T-helper 9 cell (primary cell): ENCODE measurements at regions not wholly inside any gene's neighbourhood (a gene's known extent, or its start where the extent isn't known, plus 50 kb on each side); places are given as distances from the start of the nearest gene placed in this dataset.
A peak's percentile ranks its signal among the peaks of the same experiment; 100 is the strongest.
"Not testable (repeated sequence)": the region's sequence is repeated elsewhere in the genome, so short reads cannot be mapped to it uniquely, and the experiment has no call there.

ENCODE experiments used
- DNase-seq: peaks from one replicate; pipeline ENCODE4 v3.0.0-alpha.2; 2020

DNA sequence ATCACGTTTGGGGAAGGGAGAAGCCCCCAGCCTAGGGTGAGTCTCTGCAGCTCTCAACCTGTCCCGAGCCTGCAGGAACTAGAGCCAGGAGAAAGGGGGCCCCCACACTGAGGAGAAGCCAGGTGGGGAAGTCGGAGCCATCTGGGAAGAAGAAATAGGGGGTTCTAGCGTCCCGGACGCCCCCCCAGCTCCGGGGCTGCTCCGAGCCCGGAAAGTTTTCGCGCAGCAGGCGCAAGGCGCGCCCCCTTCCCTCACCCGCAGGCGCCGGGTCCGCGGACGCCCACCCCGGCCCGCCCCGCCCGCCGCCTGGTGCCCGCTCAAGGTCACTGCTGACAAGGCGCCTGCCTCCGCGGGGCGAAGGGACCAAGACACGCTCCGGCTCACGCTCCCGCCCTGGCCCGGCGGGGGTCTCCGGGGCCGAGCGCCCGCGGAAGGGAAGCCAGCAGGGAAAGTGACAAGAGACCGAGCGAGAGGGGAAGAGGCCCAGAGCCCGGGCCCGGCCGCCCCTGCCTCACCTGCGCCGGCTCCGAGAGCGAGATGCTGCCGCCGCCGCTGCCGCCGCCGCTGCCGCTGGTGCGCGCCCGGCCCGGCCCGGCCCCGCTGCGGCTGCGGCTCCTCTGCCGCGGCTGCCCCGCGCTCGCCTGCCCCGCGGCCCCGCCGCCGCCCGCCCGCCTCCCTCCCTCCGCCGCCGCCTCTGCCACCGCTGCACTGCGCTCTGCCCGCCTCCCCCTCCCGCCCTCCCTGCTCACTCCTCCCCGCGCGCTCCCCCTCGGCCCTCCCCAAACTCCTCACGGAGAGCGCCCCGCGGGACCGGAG lies 108.4 kb upstream of the SLC6A11 start:
- DNase-seq: no peak

DNA sequence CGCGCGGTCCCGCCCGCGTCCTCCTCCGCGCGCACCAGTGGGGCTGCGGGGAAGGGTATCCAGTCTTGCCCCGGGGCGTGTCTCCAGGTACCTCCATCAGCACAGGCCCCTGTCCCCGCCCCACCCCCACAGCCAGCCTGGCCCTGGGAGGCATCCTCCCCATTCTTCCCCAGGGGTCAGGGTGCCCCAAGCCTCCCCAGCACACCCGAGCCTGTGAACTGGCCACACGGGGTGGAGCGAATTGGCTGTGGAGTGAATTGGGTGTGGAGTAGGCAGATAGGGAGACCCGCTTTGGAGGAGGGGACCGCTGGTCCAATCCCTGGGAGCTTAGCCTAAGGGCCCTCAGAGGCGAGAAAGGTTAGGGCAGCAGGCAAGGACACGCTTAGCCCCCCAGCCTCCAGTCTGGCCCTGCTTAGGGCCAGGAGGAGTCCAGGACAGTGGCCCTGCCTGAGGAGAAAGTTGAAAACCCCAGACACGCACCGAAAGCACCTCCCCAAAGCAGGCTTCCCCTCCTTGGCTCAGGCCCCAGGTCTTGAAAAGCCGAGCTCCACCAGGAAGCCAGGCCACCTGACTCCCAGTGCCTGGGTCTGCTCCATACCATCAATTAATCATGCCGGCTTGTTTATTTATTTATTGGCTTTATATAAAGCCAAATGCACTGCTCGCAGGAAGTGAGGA lies 107.7 kb upstream of the SLC6A11 start:
- no peak for DNase-seq

DNA sequence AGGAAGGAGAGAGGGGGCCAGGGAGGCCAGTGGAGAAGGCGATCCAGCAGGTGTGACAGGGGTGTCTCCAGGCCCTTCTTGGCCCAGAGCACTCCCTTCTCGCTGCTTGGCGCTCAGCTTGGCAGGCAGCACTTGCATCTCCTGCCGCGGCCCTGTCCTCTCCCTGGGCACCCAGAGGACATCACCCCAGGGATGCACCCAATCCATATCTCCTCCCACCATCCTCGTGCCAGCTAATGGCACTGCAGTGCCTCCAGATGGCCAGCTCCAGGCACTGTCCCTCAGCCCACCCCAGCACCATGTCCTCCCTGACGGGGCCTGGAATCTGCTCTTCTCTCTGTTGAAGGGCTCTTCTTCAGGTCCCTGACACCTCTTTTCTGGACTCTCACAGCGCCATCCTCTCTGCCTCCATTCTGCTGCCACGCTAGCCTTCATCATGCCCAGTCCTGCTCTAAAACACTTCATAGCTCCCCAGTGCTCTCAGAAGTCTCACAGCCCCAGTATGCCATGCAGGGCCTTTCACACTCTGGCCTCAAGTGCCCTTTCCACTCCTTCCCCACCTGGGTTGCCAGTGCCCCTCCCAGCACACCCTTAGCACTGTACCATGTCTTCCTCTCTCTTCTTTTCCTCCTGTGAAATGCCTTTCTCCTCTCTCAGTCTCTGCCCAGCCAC lies 106.8 kb upstream of the SLC6A11 start:
- DNase-seq: no peak

DNA sequence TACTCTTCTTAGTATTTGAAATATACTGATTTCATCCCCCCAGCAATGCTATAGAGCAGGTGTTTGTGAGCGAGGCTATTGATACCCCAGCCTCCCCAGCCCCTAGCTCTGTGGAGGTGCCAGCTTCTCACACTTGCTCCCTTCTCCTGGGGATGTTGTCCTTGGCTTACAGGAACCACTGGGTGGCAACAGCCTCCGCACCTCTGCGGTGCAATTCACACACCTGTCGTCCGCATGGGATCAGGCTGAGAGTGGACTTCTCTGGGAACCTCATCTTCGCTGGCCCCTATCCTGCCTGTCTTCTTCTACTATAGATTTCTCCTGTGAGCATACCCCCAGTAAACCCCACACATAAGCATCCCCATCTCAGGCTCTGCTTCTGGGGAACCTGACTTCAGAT lies 103.9 kb upstream of the SLC6A11 start:
- DNase-seq: no peak

DNA sequence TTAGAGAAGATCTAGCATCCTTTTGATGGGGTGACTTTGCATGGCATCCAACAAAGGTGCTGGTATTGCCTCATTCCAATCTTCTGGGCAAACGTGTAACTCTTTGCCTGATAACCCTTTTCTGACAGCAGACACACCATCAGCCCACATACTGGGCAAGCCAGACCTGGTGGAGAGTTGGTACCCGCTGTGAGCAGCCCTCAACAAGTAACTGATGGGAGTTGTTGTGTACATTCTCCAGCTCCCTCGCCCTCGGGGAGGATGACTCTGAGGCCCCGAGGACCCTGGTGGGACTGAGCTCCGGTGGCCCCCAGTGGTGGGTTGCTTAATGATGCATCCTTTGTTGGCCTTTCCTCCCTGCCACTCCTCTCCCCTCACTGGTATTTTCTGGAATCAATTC lies 102.4 kb upstream of the SLC6A11 start:
- no peak for DNase-seq

DNA sequence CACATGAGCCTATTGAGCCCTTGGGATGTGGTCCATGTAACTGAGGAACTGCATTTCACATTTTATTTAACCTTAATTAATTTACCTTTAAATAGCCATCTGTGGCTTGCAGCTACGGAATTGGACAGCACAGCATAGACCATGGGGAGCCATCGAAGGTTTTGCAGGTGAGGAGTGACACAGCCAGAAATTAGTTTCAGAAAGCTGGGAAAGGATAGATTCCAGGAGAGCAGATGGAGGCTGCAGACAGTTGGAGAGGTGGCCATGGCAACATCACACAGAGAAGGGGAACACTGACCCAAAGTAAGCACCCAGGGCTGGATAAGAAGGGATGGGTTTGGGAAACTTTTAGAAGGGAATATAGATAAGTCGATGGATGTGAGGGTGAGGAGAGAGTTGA lies 100.1 kb upstream of the SLC6A11 start:
- no peak for DNase-seq

DNA sequence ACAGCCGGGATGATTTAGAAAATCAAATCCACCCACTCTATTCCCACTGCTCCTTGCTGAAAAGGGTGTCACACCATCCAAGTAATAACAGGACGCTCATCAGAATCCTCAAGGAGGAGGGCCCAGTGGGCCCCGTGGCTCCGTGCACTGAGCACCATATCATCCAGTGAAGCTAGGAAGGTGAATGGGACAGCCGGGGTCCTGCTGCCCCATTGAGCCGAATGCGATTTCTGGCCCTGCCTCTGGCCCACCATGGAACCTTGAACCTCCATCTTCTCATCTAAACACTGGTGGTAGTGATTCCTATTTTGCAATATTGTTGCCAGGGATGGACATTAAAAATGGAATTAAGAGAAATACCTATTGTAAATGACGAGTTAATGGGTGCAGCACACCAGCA lies 99.1 kb upstream of the SLC6A11 start:
- DNase-seq: no peak

DNA sequence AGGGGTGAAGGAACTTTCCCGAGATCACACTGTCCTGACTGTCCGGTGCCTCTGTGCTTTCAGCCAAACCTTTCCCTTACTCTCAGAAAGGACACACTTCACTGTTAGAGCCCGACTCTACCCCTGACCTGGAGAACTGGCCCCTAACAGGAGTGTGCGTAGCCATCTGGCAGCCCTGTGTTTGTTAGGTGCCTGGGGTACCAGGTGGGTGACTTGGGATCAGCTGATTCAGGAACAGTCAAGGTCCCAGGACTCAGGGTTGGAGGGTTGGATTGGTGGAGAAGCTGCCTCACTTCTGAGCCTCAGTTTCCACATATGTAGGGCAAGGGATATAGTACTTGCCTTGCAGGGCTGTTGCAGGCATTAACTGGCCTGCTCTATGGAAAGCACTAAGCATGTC lies 98.3 kb upstream of the SLC6A11 start:
- no peak for DNase-seq

DNA sequence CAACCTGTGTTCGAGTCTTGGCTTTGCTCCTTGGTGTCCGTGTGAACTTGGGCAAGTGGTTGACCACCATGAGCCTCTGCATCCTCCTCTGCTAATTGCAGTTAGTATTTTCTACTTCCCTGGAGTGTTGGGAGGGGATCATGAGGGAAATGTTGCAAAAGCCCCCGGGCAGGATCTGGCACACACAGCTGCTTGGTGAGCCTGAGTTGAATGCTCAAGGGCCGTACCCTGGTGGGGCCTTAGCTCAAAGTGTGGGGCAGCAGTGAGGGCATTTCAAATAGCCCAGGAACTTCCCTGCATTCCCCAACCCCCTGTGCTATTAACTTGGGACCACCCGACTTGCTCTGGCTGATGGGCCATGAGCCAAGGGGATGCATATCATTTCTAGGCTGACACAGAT lies 94.9 kb upstream of the SLC6A11 start:
- no peak for DNase-seq

DNA sequence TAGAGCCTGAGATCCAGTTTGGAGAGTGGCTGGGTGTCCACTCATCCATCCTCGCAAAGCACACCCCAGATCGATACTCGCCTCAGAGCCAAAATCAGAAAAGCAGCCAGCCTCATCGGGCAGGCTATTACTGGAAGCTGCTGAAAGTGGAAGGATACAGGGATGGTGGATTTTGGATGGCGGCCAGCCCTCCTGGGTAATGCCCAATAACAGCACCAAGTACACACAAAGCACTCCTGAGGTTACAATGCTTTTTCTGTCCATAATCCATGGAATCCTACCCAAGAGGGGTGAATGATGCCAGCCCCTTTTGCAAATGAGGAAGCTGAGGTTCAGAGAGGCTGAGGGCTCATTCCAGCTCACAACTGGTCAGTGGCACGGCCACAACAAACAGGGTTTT lies 93.1 kb upstream of the SLC6A11 start:
- no peak for DNase-seq

DNA sequence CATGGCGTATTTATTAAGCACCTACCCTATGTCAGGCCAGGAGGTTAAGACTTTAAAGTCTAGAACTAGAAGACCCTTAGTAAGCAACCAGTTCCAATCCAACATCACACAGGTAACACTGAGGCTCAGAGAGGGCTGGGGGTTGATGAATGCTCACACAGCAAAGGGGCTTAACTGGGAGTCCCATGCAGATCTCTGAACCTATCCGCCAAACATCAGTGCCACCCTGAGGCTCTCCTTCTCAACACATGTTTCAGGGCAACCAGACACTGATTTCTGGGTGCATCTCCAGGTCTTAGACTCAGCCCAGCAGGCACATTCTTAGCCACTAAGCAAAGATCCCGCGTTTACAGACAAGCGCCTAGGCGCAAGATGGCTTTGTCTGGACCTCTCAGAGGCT lies 92.0 kb upstream of the SLC6A11 start:
- no peak for DNase-seq

DNA sequence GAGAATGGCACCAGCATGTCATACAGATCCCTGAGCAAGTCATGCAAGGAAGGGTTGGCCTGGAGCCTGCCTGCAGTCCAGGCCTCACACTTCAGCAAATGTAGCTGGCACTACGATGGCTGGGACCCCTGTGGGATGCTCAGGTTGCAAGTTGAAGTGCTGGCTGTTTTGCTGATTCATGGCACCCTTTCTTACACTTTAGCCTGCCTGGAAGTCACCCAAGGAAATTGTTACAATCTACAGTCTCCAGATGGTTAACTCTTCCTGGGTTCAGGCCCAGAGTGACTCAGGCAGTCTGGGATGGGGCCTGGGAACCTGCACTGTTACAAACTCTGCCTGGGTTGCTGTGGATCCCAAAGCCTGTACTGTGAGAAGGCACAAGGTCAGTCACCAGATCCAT lies 91.0 kb upstream of the SLC6A11 start:
- DNase-seq: no peak

DNA sequence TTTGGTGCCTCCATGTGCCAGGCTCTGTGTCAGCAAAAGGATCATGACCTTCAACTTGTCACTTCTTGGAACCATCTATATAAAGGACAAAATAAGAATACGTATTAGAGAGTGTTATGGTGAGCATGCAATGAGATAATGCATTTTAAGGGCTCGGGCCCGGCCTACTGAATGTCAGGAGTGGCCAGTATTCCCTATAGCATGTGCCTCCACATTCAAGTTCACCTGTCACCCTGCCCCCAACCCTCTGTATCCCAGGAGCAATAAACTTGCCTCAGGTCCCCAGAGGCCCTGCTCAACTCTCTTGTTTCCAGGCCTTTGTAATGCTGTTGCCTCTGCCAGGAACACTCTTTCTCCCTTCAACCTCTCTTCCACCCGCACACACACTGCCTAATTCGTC lies 90.2 kb upstream of the SLC6A11 start:
- no peak for DNase-seq

DNA sequence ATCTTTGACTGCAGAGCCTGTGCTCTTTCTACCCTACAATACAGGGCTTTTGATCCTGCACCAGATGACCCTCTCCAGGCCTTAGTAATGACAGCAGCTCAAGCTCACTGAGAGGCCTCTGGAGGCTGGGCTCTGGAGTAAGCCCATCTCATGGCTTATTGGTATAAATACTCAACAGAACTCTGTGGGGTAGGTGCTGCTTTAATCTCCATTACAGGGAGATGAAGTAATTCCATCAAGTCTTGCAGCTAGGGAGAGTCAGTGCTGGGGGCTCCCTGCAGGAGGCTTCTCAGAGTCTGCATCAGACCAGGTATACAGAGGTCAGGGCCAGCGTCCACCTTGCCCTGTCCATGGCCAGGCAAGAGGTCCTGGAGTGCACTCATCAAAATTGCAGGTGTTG lies 89.2 kb upstream of the SLC6A11 start:
- no peak for DNase-seq

DNA sequence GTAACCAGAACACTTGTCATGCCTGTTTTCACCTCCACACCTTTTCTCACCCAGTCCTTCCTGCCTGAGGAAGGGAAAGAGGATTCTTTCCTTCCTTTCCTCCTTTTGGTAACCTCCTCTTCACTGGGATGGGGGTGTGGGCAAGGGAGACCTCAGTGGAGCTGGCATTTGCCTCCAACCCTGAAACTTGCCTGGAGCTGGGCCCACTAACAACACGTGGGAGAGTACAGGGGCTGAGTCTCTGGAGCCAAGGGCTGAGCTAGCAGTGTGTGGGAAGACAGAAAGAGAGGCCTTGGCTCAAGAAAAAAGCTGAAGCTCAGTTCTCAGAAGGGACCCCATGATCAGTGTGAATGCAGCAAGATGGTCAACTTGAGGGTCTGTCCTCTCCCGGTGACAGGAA lies 86.6 kb upstream of the SLC6A11 start:
- no peak for DNase-seq

DNA sequence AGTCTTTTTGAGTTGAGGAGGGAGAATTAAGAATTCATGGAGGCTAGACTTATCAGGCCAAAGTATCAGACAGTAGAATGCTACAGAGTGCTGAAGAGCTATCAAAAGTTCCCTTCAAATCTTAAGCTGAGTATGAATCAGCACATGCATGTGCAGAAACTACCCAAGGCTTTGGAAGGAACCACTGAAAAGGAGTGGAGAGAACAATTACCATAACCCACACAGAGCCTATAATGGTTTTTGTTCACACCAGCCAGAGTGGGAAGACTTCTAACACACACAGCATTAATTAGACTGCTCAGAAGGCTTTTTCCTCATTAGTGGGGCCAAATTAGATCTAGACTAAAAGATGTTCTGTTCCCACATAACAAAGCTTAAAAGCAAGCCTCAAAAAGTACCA lies 83.7 kb upstream of the SLC6A11 start:
- DNase-seq: no peak

DNA sequence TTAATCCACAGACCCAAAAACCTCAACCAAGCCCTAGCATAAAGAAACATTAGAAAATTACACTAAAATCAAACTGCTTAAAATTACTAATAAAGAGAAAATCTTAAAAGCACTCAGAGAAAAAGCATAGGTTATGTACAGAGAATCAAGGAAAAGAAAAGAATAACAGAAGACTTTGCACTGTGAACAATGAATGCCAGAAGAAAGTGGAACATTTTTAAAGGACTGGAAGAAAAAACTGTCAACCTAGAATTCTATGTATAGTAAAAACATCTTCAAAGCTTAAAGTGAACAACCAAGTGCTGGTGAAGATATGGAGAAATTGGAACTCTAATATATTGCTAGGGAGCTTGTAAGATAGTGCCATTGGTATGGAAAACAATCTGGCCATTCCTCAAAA lies 82.7 kb upstream of the SLC6A11 start:
- no peak for DNase-seq

DNA sequence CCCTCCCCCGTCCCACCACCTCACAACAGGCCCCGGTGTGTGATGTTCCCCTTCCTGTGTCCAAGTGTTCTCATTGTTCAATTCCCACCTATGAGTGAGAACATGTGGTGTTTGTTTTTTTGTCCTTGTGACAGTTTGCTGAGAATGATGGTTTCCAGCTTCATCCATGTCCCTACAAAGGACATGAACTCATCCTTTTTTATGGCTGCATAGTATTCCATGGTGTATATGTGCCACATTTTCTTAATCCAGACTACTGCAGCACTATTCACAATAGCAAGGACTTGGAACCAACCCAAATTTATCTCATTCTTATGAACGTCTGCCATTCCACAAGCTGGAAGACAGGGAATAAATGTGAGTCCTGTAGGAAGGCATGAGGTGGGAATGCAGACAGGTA lies 79.6 kb upstream of the SLC6A11 start:
- DNase-seq: not testable (repeated sequence)

DNA sequence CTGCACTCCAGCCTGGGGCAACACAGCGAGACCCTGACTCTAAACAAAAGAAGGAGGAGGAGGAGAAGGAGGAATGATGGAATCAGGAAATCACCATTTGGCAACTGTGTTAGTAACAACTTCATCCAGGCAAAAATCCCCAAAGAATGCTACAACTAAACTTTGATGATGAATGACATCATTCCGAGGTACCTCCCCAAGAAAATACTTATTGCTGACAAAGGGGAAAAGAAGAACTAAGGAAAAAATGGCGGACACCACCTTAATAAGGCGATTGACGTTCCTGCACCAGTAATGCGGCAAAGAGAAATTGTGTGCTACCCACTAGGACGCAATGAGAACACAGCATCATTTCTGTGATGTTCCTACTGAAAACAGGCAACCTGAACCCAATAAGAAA lies 78.2 kb upstream of the SLC6A11 start:
- no peak for DNase-seq

DNA sequence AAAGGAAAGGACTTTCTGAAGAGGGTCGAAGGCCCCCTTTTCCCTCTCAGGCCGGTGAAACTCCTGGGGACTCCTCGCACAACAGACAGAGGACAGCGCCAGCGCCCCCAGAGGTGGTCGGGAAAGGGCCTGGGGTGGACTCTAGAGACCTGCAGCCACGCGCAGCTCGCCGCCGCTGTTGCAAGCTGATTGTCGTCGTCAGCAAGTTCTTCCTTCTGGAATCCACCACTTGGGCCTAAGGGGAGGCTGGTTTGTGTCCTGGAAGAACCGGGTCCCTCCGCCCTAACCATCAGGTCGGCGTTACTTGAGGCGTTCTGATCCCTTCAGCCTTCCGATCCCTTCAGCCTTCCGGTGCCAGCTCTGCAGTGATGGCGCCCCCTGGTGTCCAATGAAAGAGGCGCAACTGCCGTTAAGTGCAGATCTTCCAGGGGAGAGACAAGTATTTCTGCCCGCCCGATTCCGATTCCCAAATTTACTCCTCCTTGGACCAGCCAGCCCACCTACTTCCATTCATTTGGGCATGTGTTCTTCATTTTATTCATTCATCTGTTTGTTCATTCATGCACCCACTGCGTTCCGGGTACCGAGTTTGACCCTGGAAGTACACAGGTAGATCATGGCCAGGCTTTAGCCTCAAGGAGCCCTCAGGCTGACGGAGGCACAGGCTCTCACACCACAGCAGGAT lies 77.2 kb upstream of the SLC6A11 start:
- peak; percentile 70 for DNase-seq

DNA sequence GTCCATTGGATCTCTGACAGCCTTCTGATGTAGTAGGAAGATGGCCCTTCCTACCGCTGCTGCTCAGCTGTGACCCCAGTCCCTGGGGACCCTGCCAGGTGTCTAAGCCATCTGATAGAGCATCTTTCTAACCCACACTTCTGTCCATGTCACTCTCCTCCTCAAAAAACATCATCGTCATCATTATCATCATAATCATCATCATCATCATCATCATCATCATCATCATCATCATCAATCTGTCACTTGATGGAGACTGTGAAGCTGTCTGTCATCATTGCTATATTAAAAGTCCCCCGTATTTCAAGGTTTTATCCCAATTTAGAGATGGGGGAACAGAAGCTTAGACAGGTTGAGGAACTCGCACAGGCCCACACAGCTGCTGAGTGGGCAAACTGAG lies 75.1 kb upstream of the SLC6A11 start:
- DNase-seq: no peak

DNA sequence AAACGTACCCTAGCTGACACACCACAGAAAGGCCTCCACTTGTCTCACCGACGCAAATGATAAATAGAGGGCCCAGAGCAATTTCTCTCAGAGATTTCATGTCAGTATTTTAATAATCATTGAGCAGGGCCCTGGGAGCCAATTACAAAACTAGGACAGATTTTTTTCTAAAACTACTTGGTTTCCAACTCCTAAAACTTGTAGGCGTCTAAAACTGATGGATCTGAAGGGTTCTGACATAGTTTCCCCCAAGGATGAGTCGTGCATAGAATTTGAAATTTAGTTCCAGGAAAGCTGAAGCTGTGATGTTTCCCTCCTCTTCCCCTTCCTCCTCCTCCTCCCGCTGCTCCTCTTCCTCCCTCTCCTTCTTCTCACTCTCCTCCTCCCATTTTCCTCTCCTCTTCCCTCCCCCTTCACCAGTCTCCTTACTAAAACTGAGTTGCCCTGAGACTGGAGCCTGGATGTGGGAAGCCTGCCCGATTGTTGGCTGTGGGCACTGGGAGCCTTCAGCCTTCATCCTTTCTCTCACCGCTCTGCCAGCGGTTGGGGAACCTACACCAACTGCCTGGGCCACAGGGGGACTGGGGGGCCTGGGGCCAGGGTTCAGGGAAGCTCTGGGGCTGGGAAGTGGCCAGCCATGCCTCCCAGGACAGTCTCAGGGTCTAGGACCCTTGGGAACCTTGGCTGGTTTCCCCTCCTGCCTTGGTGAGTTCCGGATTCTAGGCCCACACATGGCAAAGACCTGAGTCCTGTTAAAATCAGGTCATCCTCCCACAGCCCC lies 73.9 kb upstream of the SLC6A11 start:
- DNase-seq: no peak
